SK-N-MC (cell line): ENCODE measurements at regions not wholly inside any gene's neighbourhood (a gene's known extent, or its start where the extent isn't known, plus 50 kb on each side); places are given as distances from the start of the nearest gene placed in this dataset.

ENCODE experiments used
- EZH2 ChIP-seq: fragments of 200-600 bp; sonication (generic); IDR thresholded peaks from one replicate; pipeline ENCODE4 v1.6.1; 2017; ENCODE audit warnings: antibody characterized with exemption
- FOXP2 ChIP-seq: optimal IDR thresholded peaks from 2 replicates; pipeline ENCODE3; 2011; ENCODE audit warnings: mild to moderate bottlenecking, moderate library complexity; ENCODE audit not compliant: insufficient read depth; ENCODE audit errors: extremely low read length, control extremely low read depth
- POLR2AphosphoS5 ChIP-seq: IDR thresholded peaks from 2 replicates; pipeline ENCODE4 v1.6.1; 2012; ENCODE audit warnings: mild to moderate bottlenecking, low read depth, low read length, borderline replicate concordance

- TF ChIP-seq EZH2 (no peak), POLR2AphosphoS5 (no peak), FOXP2 (no peak)
These were observed 128.1 kb downstream of the SIPA1L2 start for GRCh38 chr1:232501854-232502253.
